Activated gamma-delta T cell (primary cell): ENCODE measurements at regions not wholly inside any gene's neighbourhood (a gene's known extent, or its start where the extent isn't known, plus 50 kb on each side); places are given as distances from the start of the nearest gene placed in this dataset.

Experiments
- DNase-seq: peaks from one replicate; lab custom pipeline; 2025; lab: John Stamatoyannopoulos, UW

DNA sequence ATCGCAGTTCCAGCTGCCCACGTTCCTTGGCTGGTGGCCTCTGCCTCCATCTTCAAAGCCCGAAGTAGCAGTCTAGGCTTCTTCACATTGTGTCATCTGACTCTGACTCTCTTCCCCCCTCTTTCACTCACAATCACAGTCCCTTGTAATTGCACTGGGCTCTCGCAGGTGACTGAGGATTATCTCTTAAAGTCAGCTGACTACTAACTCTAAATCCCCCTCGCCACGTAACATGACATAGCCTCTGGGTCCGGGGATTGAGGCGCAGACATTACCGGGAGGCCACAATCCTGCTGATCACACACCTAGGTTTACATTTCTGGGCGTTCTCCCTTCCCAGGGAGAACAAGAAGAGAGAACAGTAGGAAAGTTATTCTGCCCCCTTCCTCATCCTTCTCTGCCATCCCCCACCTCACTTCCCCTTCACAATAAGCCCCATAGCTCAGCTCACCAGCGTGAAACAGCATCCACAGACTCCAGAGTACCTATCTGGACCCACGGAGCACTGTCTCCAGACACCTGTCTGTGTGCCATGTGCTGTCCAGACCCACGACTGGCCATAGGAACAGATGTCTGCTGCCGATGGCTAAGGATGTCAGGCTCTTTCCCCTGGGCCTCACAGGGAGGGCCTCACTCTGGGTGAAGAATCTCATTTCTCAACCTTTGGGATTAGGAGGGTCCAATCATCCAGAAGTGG, 64.3 kb upstream of the FZD7 start:
- no peak for DNase-seq

DNA sequence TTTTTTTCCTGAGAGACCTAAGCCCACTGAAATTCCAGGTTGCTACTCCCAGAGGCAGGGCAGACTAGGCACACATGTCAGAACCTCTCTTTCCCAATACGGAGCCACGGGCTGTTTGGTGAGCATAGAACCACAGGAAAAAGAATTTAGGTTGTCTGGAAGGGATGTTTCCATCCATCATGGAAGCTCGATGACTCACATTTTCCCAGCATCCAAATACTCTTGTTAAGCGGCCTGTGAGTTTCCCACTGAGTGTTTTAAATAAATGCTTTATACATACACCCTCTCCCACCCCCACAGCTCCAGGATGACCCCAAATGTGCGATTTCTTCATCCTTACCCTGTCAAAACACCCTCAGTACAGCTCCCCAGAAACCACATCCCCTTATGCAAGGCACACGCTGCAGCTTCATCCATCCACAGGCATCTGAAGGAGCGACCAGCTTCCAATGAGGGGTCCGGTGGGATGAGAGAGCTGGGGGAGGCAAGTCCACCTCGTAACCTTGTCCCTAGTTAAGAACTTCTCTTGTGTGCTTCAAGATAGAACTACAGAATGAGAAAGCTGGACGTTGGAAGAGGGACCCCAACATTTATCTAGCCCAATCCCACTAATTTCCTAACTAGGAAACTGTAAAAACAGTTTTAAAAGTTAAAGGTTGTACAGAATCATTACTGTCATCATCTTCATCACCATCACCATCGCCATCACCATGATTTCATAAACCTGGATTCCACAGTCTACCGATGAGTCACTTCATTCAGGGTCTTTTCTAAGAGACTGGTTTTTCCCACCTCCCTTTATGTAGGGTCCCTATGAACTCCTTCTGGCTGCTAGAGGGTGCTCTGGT, 63.5 kb upstream of the FZD7 start:
- no peak for DNase-seq

DNA sequence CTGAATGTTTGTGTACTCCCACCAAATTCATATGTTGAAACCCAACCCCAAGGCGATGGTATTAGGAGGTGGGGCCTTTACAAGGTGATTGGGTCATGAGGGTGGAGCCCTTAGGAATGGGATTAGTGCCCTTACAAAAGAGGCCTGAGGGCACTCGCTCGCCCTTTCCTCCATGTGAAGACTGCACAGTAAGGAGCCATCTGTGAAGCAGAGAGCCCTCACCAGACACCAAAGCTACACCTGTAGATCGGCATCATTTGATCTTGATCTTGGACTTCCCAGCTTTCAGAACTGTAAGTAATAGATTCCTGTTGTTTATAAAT, 62.9 kb upstream of the FZD7 start:
- no peak for DNase-seq

DNA sequence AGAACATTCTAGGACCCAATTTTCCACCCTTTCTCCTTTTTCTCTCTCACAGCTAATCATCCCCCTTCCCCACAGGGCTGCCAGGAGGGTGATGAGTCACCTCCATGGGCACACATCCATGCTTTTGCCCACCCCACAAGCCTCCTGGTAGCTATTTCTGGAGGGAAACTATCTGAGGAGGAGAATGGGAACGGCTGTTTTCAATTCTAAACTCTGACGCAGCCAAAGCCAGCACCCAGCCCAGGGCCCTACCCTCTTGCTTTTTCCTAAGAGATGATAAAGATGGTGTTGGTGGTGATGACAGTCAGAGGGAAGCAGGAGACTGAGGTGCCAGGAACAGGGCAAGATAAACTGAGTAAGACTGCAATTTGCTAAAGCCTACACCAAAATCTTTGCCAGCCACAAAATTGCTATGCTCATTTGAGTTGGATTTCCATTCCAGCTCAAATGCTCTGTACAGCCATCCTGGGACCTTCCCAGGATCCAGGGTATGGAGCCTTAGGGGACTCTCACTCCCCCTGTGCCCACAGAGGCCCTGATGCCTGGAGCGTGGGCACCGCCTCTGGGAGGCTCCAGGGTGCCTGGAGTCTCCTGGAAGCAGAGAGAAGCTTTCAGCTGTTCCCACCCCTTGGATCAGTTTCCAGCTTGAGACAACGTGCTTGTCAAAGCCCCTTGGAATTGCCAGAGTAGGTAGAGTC, 62.0 kb upstream of the FZD7 start:
- DNase-seq, result no peak

DNA sequence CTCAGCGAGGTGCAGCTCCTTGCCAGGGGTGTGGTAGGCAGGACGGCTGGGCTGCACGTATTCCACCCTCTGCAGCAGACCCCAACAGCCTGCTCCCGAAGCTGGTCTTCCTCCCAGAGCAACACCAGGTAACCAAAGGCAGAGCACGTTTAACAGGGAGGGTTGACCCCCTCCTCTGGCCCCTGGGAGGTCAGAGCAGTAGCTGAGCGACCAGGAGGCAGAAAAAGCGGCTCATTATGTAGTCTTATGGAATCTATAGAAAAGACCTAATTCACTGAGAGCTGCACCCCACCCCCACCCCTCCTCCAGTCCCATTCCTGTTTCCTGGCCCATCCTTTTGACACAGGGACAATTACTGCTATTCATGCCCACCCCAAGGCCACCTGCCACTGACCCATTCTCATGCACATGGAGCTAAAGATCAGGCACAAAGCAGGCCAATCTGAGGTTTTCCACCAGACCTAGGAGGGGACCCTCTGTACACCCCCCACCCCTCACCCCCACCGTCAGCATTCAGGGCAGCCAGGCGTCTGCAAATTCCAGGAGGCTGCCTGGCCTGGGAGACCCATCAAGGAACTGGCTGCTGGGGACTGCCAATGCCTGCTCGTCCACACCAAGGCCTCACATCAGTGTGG, 60.9 kb upstream of the FZD7 start:
- DNase-seq, result no peak

DNA sequence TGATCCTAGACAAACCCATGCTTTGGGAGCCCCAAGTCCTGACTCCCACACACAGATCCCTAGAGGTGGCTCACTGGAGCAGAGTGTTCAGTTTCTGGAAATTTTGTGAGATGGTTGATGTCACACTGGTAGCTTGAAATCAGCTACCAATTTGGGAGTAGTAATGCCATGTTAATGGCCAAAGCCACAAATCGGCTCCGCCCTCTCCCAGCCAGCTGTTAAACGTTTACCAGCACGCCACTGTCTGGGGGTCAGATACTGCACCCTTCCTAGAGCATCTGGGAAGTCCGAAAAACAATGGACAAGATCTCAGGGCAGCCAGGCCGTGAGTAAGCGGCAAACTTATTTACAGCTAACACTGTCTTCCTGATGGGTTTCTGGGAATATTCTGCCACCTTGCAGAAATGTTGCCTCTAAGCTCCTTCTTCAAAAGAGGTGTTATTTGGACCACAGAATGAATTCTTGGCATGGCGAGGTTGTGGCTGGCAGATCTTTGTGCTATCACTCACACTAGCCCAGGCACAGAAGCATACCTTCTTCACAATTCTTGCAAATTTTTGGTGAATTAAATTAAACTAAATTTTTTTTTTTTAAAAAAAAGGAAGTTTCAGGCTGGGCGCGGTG, 60.2 kb upstream of the FZD7 start:
- DNase-seq, result no peak

DNA sequence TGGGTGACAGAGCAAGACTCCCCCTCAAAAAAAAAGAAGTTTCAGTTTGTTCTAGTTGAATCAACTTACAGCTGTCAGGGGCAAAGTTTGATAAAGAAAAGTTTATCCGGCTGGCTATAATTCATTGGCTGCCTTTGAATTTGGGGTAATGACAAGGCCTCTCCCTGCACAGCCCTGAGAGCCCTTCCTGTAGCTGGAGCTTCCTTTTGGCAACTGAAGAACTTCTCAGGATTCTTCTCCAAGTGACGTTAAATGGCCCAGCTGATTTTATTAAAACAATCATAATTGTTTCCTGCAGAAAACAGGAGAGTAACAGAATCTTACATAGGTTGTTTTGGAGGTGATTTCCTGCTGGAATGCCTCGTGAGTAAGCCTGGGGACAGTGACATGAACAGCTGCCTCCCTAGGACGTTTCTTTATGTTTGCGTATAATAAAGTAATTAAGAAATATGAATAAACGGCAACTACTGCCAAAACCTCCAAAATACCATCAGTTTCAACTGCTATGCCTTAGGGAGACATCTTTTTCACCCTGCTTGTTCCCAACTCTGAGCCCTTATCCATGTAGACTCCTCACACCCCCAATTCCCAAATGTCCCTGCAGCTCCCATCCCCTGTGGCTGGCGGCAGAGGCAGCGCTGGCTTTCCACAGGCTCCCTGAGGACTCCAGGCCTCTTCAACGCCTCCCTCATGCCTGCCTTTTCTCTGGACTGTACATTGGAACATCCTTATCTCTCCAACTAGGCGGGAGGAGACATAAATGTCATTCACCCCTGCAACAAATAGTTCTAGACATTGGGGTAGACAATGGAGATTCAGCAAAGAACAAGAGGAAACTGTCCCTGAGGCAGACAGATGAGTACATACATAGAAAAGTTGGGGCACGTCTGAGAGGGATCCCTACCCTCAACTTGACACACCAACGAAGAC, 59.2 kb upstream of the FZD7 start:
- DNase-seq, result no peak

DNA sequence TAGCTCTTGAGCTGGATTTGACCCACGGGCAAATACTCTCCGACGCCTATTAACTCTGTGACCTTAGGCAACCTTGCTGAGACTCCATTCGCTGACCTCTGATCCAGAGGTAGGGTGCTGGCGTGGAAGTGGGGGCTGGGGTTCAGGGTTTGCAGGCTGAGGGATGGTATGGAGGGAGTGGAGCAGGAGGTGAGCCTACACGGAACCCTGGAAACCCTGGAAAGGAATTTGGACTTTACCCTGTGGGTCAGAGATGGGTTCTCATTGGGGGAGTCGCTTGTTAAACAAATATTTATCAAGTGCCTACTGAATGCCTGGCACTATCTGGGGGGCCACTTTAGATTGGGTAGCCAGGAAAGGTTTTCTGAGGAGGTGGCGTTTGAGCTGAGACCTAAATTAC, 58.2 kb upstream of the FZD7 start:
- no peak for DNase-seq

DNA sequence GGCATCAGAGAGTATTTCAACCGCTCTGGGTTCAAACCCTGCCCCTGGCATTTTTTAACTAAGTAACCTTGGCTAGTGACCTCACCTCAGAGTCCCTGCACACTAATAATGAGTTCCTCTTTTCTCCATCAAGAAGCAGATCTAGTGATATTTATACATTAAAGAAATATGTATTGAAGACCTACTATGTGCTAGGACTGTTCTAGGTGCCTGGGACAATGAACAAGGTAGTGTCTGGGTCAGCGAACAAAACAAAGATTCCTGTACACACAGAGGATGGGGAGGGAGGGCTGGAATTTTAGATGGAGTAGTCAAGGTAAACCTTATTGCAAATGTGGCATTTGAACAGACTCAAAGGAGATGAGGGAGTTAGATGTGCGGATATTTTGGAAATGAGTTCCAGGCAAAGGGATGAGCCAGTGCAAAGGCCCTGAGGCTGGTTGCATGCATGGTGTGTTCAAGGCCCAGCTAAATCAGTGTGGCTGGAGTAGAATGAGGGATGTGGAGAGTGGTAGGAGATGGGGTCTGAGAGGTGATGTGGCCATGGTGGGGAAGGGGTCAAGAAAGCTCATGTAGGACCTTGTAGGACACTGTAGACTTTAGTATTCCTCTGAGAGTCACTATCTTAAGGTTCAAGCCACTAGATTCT, 57.6 kb upstream of the FZD7 start:
- no peak for DNase-seq

DNA sequence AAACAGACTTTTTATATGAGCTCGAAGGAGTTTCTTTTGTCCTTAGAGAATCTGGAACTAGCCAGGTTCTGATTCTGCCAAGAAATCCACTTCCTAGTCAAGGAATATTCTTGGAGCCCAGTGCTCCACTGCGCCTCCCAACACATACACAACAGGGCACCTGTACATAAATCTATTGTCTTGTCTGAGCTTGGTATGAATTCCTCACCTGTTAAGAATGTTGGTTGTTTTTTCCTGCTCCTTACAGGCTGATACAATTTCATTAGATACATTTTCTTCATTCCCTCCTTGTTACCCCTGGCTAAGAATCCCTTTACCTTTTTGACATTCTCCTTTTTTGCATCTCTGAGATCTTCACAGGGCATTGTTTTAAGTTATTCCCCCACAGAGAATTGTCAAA, 56.0 kb upstream of the FZD7 start:
- DNase-seq, result no peak

DNA sequence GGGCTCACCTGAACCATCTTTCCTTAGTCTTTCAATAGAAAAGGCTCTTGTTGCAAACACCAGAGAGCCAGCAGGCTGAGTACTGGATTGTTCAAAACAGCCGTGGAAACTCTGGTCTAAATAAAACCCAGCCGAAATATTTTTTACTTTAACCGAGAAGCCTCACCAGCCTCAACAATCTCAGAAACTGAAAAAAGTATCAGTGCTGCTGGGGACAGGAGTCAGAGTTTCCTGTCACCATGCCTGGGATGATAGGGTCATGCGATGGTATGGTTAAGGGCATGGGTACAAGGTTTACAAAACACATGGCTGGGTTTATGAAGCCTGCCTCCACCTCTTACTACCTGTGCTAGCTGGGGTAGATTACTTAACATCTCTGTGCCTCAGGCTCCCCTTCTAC, 55.3 kb upstream of the FZD7 start:
- DNase-seq, result no peak

DNA sequence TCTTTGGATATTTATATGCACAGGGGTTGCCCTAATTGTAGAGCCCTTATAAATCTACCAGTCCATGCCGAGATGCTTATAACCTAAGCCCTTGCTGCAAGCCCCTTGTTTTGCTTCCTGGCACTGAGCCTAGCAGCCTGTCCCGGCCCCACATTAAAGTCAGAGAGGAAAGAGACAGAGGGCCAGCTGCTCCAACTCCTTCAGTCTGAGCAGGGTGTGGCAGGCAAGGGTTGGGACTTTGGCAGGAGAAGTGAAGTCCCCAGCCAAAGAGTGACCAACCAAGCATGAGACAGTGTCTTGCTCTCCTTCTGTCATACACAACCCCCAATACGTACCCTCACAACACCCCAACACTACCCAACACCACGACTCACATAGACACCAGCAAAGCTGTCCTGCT, 54.7 kb upstream of the FZD7 start:
- DNase-seq, result no peak

DNA sequence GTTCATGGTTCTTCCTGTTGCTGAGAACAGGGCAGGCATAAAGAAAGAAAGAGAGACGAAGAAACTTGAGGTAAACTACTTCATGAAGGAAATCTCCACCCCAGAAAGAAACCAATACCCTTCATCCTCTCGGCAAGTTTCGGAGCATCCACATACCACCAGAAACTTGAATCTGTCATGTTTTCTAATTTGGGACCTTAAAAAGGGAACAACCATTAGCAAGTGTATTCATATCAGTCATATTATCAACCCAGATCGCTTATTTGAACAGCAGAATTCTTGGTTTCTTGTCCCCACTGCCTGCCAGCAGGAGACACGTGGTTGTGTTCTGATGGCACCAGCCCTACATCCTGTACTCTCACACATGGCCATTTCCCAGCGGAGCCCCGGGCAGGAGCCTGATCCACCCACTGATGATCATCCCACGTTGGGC, 53.2 kb upstream of the FZD7 start:
- no peak for DNase-seq

DNA sequence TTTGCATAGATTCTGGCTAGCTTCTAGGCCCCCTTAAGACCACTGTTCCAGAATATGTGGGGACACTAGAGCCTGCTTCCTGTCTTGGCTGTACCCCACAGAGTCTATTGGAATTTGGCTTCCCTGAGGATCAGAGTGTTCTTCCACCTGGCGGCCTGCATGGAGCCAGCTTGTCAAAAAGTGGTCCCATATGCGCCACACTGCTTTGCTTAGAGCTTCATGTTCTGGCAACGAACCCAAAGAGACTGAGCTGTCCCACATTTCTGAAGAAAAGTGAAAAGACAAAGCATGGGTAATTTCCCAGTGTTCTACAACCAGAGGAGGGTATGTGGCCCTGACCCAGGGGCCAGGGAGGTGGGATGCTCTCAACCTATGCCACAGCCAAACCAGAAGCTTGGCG, 52.7 kb upstream of the FZD7 start:
- DNase-seq, result no peak

DNA sequence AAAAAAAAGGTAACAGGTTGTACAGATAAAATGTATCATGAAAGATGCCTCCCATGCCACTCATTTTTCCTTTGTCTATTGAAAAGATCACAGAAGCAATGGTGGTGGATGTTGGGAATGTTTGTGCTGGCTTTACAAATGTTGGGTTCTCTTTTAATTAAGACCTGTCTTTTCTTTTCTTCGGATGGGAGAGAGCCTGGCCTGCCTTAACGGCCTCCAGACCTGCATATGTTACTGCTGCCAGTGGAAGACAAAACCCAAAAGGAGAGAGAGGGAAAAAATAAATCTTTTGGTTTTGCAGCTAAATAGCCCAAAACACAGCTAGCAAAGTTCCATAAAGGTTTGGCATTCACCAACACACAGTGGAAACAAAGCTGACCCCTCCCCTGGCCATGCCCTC, 50.5 kb upstream of the FZD7 start:
- DNase-seq, result no peak

DNA sequence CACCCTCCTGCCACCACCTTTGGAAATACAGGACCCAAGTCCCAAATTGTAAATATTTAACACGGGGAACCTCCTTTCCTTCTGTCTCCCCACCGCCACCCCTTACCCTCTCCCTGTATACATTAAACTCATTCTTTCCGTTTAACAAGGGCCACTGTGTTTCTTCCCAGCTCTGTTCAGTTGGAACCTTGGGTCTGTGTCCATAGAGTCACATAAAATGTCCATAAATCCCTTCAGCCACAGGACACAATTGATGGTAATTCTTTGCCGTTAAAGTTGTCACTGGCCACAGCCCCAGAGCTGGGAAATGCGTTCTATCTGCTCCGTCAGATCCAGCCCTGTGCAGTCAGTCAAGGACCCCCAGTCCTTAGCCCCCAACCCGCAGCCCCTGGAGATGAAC, 49.9 kb upstream of the FZD7 start:
- no peak for DNase-seq
